D721Med (cell line): ENCODE measurements at regions not wholly inside any gene's neighbourhood (a gene's known extent, or its start where the extent isn't known, plus 50 kb on each side); places are given as distances from the start of the nearest gene placed in this dataset.
"Not testable (repeated sequence)": the region's sequence is repeated elsewhere in the genome, so short reads cannot be mapped to it uniquely, and the experiment has no call there.

Source experiments
- DNase-seq: peaks from one replicate; pipeline ENCODE4 v3.0.0; 2011; ENCODE audit warnings: low spot score; ENCODE audit not compliant: insufficient read length
- FAIRE-seq: peaks from 2 replicates; lab custom pipeline; 2011; peaks lifted over from hg19 to GRCh38; lab: Jason Lieb, UNC
- CTCF ChIP-seq: IDR thresholded peaks from 2 replicates; pipeline ENCODE4 v1.5.1; 2012; ENCODE audit warnings: mild to moderate bottlenecking, control low read depth; ENCODE audit not compliant: insufficient read depth; ENCODE audit errors: missing control alignments

DNA sequence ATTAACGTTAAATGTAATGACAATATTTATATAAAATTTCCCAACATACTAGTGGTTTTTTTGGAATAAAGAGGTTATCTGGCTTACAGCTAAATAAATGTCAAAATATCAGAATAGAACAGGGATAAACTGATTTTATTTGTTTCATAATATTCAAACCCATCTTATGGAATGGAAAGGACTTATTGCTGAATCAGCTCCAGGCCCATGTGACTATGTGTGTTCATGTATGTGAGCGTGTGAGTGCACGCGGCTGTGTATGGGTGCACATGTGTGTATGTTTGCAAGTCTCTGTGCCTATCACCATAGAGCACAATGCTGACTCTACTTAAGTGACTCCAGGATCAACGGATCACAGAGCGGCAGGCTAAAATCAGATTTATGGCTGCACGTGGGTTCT, 392.3 kb upstream of the GRM7 start:
- DNase-seq = no peak
- TF ChIP-seq CTCF = no peak
- no peak for FAIRE-seq

DNA sequence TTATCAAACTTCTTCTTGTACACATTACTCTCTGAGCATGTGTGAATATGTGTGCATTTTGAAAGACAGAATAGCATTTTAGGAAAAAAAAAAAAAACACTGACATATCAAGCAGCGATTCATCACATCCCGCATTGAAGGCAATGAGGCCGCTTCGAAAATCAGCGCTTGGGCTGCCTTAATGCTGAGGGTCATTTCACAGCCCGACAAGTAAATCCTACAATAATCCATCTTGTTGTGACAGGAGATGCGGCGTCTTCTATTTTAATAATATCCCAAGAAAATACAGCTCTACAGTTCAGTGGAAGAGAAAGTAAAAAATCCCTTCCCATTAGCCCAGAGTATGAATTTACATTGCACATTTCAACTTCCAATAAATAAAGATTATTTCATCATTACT, 389.2 kb upstream of the GRM7 start:
- DNase-seq (no peak), FAIRE-seq (no peak)
- no peak for TF ChIP-seq CTCF

DNA sequence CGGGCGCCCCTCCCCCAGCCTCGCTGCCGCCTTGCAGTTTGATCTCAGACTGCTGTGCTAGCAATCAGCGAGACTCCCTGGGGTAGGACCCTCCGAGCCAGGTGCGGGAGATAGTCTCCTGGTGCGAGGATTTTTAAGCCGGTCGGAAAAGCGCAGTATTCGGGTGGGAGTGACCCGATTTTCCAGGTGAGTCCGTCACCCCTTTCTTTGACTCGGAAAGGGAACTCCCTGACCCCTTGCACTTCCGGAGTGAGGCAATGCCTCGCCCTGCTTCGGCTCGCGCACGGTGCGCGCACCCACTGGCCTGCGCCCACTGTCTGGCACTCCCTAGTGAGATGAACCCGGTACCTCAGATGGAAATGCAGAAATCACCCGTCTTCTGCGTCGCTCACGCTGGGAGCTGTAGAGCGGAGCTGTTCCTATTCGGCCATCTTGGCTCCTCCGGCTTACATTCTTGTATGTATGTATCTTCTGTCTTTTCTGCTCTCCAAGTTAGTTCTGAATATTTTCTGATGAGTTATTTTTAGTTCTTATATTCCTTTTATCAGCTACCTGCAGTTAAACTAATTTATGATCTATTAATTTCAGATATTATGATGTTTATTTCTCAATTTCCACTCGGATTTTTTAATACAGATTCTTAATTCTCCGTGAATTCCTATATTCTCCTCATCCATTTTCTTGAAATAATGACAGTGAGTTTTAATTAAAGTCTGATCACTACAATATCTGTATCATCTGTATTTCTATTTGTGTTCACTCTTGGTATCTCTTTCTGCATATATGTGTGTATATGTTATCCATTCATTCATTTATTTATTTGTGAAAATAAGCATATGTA, 370.2 kb upstream of the GRM7 start:
- DNase-seq, FAIRE-seq: not testable (repeated sequence)

DNA sequence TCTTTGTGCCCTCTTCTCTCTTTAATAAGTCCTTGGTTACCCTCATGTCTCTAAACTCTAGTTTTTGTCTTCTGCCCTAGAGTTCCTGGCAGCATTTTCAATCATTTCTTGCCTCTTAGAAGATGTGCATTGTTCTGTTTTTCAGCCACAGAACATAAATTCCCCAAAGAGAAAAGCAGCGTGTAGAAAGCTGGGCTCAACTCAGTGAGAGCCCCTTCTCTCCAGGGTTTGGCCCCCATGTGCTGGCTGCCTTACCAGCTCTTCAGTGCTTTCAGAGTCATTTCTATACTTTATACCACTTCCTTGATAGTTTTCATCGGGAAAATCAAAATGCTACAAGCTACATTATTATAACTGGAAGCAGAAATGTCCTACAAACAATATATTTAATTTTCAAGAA, 369.1 kb upstream of the GRM7 start:
- no peak for DNase-seq
- no peak for FAIRE-seq
- TF ChIP-seq CTCF = no peak

GRCh38 chr3:6492306-6492705, 368.6 kb upstream of the GRM7 start:
- no peak for FAIRE-seq
- TF ChIP-seq CTCF = no peak
- no peak for DNase-seq

GRCh38 chr3:6498944-6499343, 362.0 kb upstream of the GRM7 start:
- DNase-seq, FAIRE-seq: not testable (repeated sequence)

DNA sequence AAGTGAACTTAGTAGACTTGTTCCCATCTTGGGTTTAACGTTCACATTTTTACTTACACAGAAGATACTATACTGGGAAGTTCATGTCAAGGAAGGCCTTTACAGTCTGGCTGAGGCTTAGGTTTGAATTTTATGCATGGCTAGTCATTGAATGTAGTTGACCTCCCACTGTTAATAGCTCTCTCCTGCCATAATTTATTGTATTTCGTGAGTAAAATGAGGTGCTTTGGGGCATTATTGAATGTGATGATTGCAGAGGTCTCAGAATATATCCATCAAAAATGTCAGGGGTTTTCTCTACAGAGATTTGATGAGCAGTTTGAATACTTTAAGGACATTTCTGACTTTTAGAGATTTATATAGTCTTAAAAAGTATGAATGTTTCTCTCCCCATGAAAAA, 356.6 kb upstream of the GRM7 start:
- no peak for TF ChIP-seq CTCF
- DNase-seq (no peak), FAIRE-seq (no peak)

DNA sequence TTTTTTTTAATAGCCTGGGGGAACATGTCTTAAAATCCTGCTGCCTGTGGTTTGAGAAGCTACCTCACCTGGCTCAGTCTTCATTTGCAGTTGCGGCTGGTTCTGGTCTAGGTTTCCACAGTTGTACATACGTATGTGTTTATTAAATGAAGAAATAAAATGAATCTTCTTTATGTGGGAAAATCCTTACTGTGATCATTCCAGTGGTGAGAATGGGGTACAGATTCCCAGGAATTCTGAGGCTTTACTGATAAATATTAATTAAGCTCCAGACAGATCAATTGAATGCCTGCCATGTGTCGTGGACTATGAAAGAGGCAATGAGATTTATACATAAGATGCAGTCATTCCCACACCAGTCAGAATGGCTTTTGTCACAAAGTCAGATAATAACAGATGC, 356.1 kb upstream of the GRM7 start:
- FAIRE-seq = no peak
- no peak for DNase-seq
- TF ChIP-seq CTCF = no peak
